ENCODE measurements at regions not wholly inside any gene's neighbourhood (a gene's known extent, or its start where the extent isn't known, plus 50 kb on each side); places are given as distances from the start of the nearest gene placed in this dataset.

DNA sequence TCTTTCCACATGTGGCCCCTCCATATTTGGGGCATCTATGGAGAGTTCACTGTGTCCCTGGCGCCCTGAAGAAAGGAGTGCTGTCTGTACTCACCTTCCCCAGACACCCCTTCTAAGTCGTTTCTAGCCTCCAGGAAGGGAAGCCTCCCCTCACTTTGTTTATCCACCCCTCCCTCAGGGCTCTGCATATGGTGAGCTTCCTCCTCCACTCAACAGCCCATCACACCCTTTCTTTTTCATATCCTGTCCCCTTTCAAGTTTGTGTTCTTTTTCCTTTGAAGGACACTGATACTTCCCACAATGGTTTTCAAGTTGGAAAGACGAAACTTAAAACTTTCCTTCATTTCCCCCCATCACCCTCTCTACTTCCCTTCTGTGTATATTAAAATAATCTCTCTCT, 291.4 kb upstream of the POU3F3 start:
- TF ChIP-seq POLR2AphosphoS5 (IDR thresholded peaks at IDR 0.05; ENCODE audit: low read depth, low read length) (no peak), CHD2 (IDR thresholded peaks at IDR 0.05; ENCODE audit: low read length, partially characterized antibody) (no peak), RFX5 (IDR thresholded peaks at IDR 0.05; ENCODE audit: low read length) (no peak), SMC3 (IDR thresholded peaks at IDR 0.05; ENCODE audit: low read depth, low read length) (no peak)
